GM23338 (cell line): ENCODE measurements at regions not wholly inside any gene's neighbourhood (a gene's known extent, or its start where the extent isn't known, plus 50 kb on each side); places are given as distances from the start of the nearest gene placed in this dataset.

Source experiments
- ATAC-seq: fragments of 200-7000 bp; cut with Tn5 transposase; 3 replicates; pipeline ENCODE4 v1.9.1; 2020
- DNase-seq: peaks from one replicate; pipeline ENCODE4 v3.0.0-alpha.2; 2015; ENCODE audit warnings: low spot score
- H2AFZ ChIP-seq: fragments of 200-600 bp; sonication (generic); 2 replicates; pipeline ENCODE4 v1.8.0; 2016; ENCODE audit warnings: antibody characterized with exemption, mild to moderate bottlenecking, moderate library complexity
- H3F3A ChIP-seq: fragments of 200-600 bp; sonication (generic); replicated peaks from 2 replicates; pipeline ENCODE4 v1.8.0; 2017; ENCODE audit warnings: antibody characterized with exemption, mixed run types, low read depth
- H3K27ac ChIP-seq: fragments of 200-600 bp; sonication (generic); 2 replicates; pipeline ENCODE4 v1.6.1; 2016; ENCODE audit warnings: low read depth
- H3K27me3 ChIP-seq: fragments of 200-600 bp; sonication (generic); 2 replicates; pipeline ENCODE4 v1.8.0; 2016; ENCODE audit warnings: mild to moderate bottlenecking, mixed run types, moderate library complexity; ENCODE audit not compliant: insufficient read depth
- H3K36me3 ChIP-seq: fragments of 200-600 bp; sonication (generic); 2 replicates; pipeline ENCODE4 v1.8.0; 2016; ENCODE audit warnings: mild to moderate bottlenecking; ENCODE audit not compliant: insufficient read depth
- H3K4me1 ChIP-seq: fragments of 200-600 bp; sonication (generic); 2 replicates; pipeline ENCODE4 v1.8.0; 2016; ENCODE audit warnings: mild to moderate bottlenecking, moderate library complexity; ENCODE audit not compliant: insufficient read depth
- H3K4me2 ChIP-seq: fragments of 200-600 bp; sonication (generic); 2 replicates; pipeline ENCODE4 v1.7.1; 2017; ENCODE audit warnings: mixed run types
- H3K4me3 ChIP-seq: fragments of 200-600 bp; sonication (generic); 2 replicates; pipeline ENCODE4 v1.6.1; 2016; ENCODE audit warnings: mixed run types
- H3K79me2 ChIP-seq: fragments of 200-600 bp; sonication (generic); replicated peaks from 2 replicates; pipeline ENCODE4 v1.8.0; 2017; ENCODE audit warnings: mild to moderate bottlenecking; ENCODE audit not compliant: insufficient read depth
- H3K9me2 ChIP-seq: fragments of 200-600 bp; sonication (generic); 2 replicates; pipeline ENCODE4 v1.8.0; 2017; ENCODE audit not compliant: insufficient read depth
- H4K20me1 ChIP-seq: fragments of 200-600 bp; sonication (generic); replicated peaks from 2 replicates; pipeline ENCODE4 v1.8.0; 2017; ENCODE audit warnings: mild to moderate bottlenecking; ENCODE audit not compliant: insufficient read depth
- H3K27ac Mint-ChIP-seq: 2 replicates; pipeline ENCODE4 v1.8.0; 2020; ENCODE audit warnings: inconsistent platforms, mild to moderate bottlenecking, moderate library complexity, mixed read lengths
- H3K27me3 Mint-ChIP-seq: 3 replicates; pipeline ENCODE4 v1.8.0; 2022; ENCODE audit warnings: low read depth, mild to moderate bottlenecking, moderate library complexity, mixed read lengths, inconsistent platforms; ENCODE audit not compliant: insufficient read depth, poor library complexity
- H3K36me3 Mint-ChIP-seq: 3 replicates; pipeline ENCODE4 v1.8.0; 2021; ENCODE audit warnings: low read depth, mild to moderate bottlenecking, inconsistent platforms, moderate library complexity, mixed read lengths
- H3K4me1 Mint-ChIP-seq: 3 replicates; pipeline ENCODE4 v1.8.0; 2020; ENCODE audit warnings: mild to moderate bottlenecking, inconsistent platforms, mixed read lengths
- H3K4me3 Mint-ChIP-seq: 3 replicates; pipeline ENCODE4 v1.8.0; 2021; ENCODE audit warnings: moderate library complexity, mild to moderate bottlenecking, inconsistent platforms, mixed read lengths
- H3K9me3 Mint-ChIP-seq: 3 replicates; pipeline ENCODE4 v1.8.0; 2020; ENCODE audit warnings: moderate library complexity, mild to moderate bottlenecking, inconsistent platforms, mixed read lengths
- ETS1 ChIP-seq: IDR thresholded peaks from 2 replicates; pipeline ENCODE4 v1.6.1; 2016; ENCODE audit warnings: antibody characterized with exemption
- EZH2 ChIP-seq: fragments of 200-600 bp; sonication (generic); IDR thresholded peaks from one replicate; pipeline ENCODE4 v1.8.0; 2017; ENCODE audit warnings: antibody characterized with exemption, mild to moderate bottlenecking, low read depth; ENCODE audit not compliant: unreplicated experiment
- EZH2phosphoT487 ChIP-seq: fragments of 200-600 bp; sonication (generic); IDR thresholded peaks from one replicate; pipeline ENCODE4 v1.8.1; 2018; ENCODE audit warnings: antibody characterized with exemption; ENCODE audit not compliant: unreplicated experiment
- JUNB ChIP-seq: IDR thresholded peaks from one replicate; pipeline ENCODE4 v1.6.1; 2016; ENCODE audit warnings: antibody characterized with exemption; ENCODE audit not compliant: unreplicated experiment
- NANOG ChIP-seq: IDR thresholded peaks from 2 replicates; pipeline ENCODE4 v1.6.1; 2016; ENCODE audit warnings: antibody characterized with exemption, borderline replicate concordance
- POLR2AphosphoS5 ChIP-seq: IDR thresholded peaks from 2 replicates; pipeline ENCODE4 v1.6.1; 2016; ENCODE audit warnings: antibody characterized with exemption, low read depth
- REST ChIP-seq: IDR thresholded peaks from one replicate; pipeline ENCODE4 v1.6.1; 2018; ENCODE audit warnings: antibody characterized with exemption; ENCODE audit not compliant: unreplicated experiment
- STAT1 ChIP-seq: IDR thresholded peaks from one replicate; pipeline ENCODE4 v1.6.1; 2016; ENCODE audit warnings: antibody characterized with exemption; ENCODE audit not compliant: unreplicated experiment
- ZNF114 ChIP-seq: fragments of 250-450 bp; sonication (Bioruptor Pico); IDR thresholded peaks from 2 replicates; pipeline ENCODE4 v1.5.0; 2020; ENCODE audit warnings: mild to moderate bottlenecking, moderate library complexity
- ZNF331 ChIP-seq: fragments of 250-450 bp; sonication (Bioruptor Pico); IDR thresholded peaks from 2 replicates; pipeline ENCODE4 v1.5.0; 2020; ENCODE audit warnings: low read depth, mild to moderate bottlenecking, moderate library complexity
- TF ChIP-seq, protein P1 (sequence below), 2 experiments: fragments of 200-600 bp in 1 of 2; sonication (generic) in 1 of 2; conservative IDR thresholded peaks; 2 replicates each; pipeline versions ENCODE4 v1.5.1 to v1.6.1; 2016 to 2017; ENCODE audit warnings: antibody characterized with exemption in 2 of 2, low read depth in 2 of 2, mild to moderate bottlenecking in 2 of 2, moderate library complexity in 1 of 2

DNA sequence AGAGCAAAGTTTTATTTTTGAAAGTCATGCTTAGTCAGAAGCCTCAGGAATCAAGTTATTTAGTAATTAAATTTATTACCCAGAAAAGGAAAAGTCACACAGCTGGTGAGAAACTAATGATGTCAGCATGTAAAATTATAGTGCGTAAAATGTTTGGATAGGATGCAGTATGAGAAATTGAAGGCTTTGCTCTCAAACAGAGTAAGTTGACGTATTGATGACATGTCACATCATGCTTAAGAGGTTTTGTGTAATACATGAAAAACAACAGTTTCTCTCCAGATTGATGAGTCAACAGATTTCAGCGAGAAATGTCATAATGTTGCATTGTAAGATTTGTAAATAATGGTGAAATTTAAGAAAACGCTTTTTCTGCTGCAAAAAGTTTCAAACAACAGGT is 769.8 kb downstream of the METTL15 start (continued):
- TF ChIP-seq, protein P1, sequence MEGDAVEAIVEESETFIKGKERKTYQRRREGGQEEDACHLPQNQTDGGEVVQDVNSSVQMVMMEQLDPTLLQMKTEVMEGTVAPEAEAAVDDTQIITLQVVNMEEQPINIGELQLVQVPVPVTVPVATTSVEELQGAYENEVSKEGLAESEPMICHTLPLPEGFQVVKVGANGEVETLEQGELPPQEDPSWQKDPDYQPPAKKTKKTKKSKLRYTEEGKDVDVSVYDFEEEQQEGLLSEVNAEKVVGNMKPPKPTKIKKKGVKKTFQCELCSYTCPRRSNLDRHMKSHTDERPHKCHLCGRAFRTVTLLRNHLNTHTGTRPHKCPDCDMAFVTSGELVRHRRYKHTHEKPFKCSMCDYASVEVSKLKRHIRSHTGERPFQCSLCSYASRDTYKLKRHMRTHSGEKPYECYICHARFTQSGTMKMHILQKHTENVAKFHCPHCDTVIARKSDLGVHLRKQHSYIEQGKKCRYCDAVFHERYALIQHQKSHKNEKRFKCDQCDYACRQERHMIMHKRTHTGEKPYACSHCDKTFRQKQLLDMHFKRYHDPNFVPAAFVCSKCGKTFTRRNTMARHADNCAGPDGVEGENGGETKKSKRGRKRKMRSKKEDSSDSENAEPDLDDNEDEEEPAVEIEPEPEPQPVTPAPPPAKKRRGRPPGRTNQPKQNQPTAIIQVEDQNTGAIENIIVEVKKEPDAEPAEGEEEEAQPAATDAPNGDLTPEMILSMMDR (conservative IDR thresholded peaks at IDR 0.05; ENCODE audit: low read depth in 2 of 2): no peak
- TF ChIP-seq EZH2phosphoT487 (no peak), STAT1 (no peak), REST (no peak), ZNF114 (CRISPR knock-in tag) (no peak), POLR2AphosphoS5 (no peak), ETS1 (no peak)

GRCh38 chr11:28877340-28877739 is 769.2 kb downstream of the METTL15 start:
- H3K9me2 ChIP-seq: no peaks in the 10 kb centered on the region
- no peak overlapping the region for H3K4me2 ChIP-seq
- H3K36me3 ChIP-seq: no peaks in the 10 kb centered on the region
- H3K27ac ChIP-seq: no peak overlapping the region
- H3K27me3 ChIP-seq: no peaks in the 10 kb centered on the region
- H3F3A ChIP-seq: no peaks in the 10 kb centered on the region
- no peaks in the 10 kb centered on the region for H3K27me3 Mint-ChIP-seq
- ATAC-seq (no peak), DNase-seq (no peak)
- H3K27ac Mint-ChIP-seq: no peak overlapping the region
- no peak overlapping the region for H3K4me3 ChIP-seq
- no peaks in the 10 kb centered on the region for H3K9me3 Mint-ChIP-seq
- H2AFZ ChIP-seq: no peak overlapping the region
- H3K4me3 Mint-ChIP-seq: no peak overlapping the region
- no peaks in the 10 kb centered on the region for H3K79me2 ChIP-seq
- H4K20me1 ChIP-seq: no peaks in the 10 kb centered on the region
- no peaks in the 10 kb centered on the region for H3K36me3 Mint-ChIP-seq
- no peaks in the 10 kb centered on the region for H3K4me1 ChIP-seq
- no peaks in the 10 kb centered on the region for H3K4me1 Mint-ChIP-seq
- TF ChIP-seq STAT1 (no peak), ETS1 (no peak), ZNF331 (no peak), NANOG (no peak), EZH2 (no peak), POLR2AphosphoS5 (no peak), ZNF114 (CRISPR knock-in tag) (no peak), EZH2phosphoT487 (no peak), JUNB (no peak), REST (no peak)
- TF ChIP-seq, protein P1 (conservative IDR thresholded peaks at IDR 0.05; ENCODE audit: low read depth in 2 of 2): no peak
